IPS-18c (cell line): ENCODE measurements at regions not wholly inside any gene's neighbourhood (a gene's known extent, or its start where the extent isn't known, plus 50 kb on each side); places are given as distances from the start of the nearest gene placed in this dataset.
"Not testable (repeated sequence)": the region's sequence is repeated elsewhere in the genome, so short reads cannot be mapped to it uniquely, and the experiment has no call there.

Source experiments
- H3K4me3 ChIP-seq: 2 replicates; pipeline ENCODE4 v1.7.0; 2013; ENCODE audit warnings: low read depth, mild to moderate bottlenecking, low read length, moderate library complexity; ENCODE audit not compliant: insufficient read depth
- H3K9me3 ChIP-seq: one replicate; pipeline ENCODE4 v1.6.1; 2013; ENCODE audit warnings: mild to moderate bottlenecking, low read length, moderate library complexity; ENCODE audit not compliant: control insufficient read depth, insufficient read depth

DNA sequence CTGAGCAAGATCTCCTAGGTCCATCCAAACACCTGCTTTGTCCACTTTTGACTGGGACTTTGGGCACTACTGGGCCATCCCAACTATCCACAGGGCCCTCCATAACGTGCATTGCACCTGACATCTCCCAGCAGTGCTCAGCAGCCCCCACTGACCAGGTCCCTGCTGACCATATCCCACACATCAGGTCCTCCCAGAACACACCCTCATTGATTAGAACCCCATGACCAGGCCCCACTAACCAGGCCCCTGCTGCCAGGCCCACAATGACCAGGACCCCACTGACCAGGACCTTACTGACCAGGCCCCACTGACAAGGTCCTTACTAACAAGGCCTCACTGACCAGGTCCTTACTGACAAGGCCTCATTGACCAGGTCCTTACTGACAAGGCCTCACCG, 93.9 kb upstream of the CTSV start:
- no peak overlapping the region for H3K4me3 ChIP-seq
- H3K9me3 ChIP-seq = no peaks in the 10 kb centered on the region

DNA sequence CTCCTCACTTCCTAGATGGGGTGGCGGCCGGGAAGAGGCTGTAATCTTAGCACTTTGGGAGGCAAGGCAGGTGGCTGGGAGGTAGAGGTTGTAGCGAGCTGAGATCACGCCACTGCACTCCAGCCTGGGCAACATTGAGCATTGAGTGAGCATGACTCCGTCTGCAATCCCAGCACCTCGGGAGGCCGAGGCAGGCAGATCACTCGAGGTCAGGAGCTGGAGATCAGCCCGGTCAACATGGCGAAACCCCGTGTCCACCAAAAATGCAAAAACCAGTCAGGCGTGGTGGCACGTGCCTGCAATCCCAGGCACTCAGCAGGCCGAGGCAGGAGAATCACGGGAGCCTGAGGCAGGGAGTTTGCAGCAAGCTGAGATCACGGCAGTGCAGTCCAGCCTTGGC, 91.9 kb upstream of the CTSV start:
- H3K4me3 ChIP-seq, H3K9me3 ChIP-seq: not testable (repeated sequence)

DNA sequence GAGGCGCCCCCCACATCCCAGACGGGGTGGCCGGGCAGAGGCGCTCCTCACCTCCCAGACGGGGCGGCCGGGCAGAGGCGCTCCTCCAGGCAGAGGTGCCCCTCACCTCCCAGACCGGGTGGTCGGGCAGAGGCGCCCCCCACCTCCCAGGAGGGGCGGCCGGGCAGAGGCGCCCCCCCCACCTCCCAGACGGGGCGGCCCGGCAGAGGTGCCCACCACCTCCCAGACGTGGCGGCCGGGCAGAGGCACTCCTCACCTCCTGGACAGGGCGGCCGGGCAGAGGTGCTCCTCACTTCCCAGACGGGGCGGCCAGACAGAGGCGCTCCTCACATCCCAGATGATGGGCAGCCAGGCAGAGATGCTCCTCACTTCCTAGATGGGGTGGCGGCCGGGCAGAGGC, 91.4 kb upstream of the CTSV start:
- H3K4me3 ChIP-seq, H3K9me3 ChIP-seq: not testable (repeated sequence)

DNA sequence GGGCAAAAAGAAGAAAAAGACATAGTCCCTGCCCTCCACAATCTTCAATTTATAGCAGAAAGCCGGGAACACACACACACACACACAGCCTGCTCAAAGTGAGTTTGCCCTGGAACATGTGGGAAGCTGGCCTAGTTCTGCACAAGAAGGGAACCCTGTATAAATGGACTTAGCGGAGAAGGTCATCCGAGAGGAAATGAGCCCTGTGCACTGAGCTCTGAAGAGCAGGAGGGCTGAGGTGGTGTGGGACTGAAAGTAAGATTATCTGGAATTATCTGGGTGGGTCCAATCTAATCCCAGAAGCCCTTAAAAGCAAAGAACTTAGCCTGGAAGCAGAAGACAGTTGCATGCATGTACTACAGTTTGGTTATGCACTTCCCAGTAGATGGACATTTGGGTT, 90.0 kb upstream of the CTSV start:
- Histone ChIP-seq H3K4me3 (no peak overlapping the region), H3K9me3 (no peaks in the 10 kb centered on the region)

DNA sequence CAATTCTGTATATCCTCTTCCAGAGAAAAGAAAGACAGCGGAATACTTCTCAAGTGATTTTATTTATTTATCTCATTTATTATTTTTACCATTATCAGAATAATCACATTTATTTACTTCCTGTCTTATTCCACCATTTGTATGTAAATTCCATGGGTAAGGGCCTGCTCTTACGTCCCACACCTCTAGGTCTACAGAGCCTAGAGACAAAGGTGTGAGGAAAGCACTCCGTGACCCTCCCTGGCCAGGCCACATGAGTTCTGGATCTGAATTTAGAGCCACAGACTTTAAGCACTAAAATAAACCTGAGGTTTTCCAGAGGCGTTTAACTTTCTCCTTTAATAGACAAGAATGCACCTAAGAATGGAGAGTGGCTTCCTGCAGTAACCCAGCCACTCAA, 85.3 kb upstream of the CTSV start:
- Histone ChIP-seq H3K9me3 (no peaks in the 10 kb centered on the region), H3K4me3 (no peak overlapping the region)

DNA sequence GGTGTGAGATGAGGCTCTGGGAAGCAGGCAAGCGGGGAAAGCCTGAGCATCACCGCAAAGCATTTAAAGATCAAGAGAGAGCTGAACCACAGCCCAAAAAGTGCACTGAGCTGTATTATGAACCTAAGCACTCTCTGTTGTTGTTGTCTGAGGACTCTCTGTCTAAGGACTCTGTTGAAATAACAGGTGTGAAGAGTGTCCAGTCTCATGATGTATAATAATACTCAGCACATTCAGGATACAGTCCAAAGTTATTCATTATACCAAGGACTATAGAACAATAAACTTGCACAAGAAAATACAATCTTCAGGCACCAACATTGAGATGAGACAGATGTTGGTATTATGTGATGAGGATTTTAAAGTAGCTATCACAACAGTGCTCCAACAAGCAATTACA, 71.8 kb upstream of the CTSV start:
- H3K9me3 ChIP-seq = no peaks in the 10 kb centered on the region
- no peak overlapping the region for H3K4me3 ChIP-seq

DNA sequence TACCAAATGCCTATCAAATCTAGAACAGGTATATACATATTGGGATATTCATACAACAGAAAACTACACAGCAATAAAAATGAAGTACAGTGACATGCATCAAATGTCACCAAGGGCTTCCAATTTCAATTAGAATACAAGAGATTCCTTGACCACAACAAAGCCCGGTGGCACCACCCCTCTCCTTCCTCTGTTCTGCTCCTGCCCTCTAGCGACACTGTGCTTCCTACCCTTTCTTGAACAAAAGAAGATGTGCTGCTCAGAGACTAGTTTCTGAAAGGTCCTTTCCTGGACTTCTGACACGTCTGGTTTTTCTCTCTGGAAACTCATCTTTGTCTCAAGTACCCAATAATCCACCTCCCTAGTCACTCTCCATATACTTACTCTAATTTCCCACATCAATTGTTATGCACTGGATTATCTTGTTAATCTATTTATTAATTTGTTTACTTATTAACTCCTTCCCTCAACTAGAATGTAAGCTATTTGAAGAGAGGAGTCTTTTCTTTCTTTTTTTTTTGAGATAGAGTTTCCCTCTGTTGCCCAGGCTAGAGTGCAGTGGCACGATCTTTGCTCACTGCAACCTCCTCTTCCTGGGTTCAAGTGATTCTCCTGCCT, 70.4 kb upstream of the CTSV start:
- Histone ChIP-seq H3K9me3 (no peaks in the 10 kb centered on the region), H3K4me3 (no peak overlapping the region)

DNA sequence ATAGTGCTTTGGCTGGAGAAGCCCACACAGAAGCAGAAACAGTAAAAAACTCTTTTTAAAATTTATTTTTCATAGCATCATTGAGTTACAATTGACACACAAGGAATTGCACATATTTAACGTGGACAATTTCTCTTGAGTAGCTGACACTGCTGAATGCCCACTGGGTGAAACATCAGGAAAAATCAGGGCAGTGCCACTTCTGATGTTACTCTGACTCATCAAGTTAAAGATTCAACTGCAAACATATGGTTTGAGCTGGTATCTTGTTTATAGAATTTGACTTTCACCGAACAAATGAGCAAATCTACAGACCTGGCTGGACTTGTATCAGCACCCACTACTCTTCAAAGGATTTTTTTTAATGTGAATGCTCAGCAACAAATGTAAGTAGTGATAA, 66.3 kb upstream of the CTSV start:
- H3K9me3 ChIP-seq, H3K4me3 ChIP-seq: not testable (repeated sequence)

DNA sequence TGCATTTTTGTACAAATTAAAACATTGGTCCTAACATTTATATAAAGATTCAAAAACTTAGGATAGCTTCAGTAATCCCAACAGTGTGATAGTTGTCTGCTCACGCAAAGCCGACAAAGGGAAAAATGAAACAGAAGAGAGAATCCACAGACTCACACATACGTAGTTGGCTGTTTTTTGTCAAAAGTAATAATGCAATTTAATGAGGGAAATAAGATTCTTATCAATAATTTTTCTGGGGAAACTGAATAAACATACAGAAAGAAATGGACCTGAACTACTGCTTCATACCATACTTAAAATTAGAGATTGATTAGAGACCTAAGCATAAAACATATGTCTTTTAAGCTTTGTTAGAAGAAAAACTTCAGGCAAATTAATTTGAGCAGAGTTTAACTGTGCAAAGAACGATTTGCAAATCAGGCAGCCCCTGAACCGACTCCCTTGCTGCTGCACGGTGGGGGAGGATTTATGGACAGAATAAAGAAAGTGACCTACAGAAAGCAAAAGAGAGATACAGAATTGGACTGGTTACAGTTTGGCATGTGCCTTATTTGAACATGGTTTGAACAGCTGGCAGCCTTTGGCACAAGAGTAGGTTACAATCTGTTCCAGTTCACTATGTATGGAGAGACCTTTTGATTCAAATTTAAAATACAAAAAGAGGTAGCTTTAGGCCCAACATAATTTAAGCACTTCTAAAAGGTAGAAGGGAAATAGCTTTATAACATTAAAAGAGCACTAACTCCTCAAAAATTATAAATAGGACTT, 64.9 kb upstream of the CTSV start:
- H3K4me3 ChIP-seq, H3K9me3 ChIP-seq: not testable (repeated sequence)

DNA sequence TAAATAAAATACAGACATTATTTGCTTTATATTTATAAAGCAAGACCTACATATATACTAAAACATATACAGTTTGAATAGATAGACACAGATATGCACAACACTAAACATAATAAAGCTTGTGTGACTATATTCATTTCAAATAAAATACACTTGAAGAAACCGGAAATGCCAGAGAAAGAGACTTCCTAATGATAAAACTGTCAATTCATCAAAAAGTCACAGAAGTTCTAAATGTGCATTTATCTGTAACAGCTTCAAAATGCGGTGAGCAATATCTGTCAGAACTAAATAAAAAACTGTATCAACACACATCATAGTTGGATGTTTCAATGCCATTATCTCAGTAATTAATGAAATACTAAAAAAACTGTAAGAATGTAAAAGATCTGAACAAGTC, 60.6 kb upstream of the CTSV start:
- H3K9me3 ChIP-seq, H3K4me3 ChIP-seq: not testable (repeated sequence)

DNA sequence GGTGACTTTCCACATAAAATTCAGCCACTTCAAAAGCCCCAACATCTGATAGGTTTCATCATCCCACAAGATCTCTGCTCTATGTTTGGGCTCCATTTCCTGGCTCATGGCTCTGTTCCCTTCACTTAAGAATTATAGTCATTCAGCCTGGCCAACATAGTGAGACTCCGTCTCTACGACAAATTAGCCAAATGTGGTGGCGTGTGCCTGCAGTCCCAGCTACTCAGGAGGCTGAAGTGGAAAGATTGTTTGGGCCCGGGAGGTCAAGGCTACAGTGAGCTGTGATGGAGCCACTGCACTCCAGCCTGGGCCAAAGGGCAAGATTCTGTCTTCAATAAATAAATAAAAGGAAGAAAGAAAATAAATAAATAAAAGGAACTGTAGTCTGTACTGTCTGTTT, 57.9 kb upstream of the CTSV start:
- Histone ChIP-seq H3K9me3 (no peaks in the 10 kb centered on the region), H3K4me3 (no peak overlapping the region)

DNA sequence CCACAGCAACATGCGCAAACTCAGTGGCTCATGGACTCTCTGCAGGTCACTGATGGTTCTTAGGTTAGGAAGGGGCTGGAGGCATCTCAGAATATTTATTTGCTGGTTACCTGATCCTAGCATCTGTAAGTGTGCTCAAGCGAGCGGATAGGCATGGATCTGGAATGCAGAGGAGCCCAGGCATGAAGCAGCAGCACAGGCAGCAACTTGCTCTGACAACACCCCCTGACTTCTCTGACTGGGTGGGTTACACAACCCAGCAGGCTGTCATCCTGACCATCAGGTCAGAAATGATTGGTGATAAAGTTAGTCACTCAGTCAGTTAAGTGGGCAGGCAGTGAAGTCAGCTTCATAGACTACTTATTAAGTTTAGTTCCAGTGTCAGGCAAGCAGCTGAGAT, 50.4 kb upstream of the CTSV start:
- not testable (repeated sequence) for H3K9me3 ChIP-seq, H3K4me3 ChIP-seq
